ENCODE measurements at regions not wholly inside any gene's neighbourhood (a gene's known extent, or its start where the extent isn't known, plus 50 kb on each side); places are given as distances from the start of the nearest gene placed in this dataset.
"Not testable (repeated sequence)": the region's sequence is repeated elsewhere in the genome, so short reads cannot be mapped to it uniquely, and the experiment has no call there.

DNA sequence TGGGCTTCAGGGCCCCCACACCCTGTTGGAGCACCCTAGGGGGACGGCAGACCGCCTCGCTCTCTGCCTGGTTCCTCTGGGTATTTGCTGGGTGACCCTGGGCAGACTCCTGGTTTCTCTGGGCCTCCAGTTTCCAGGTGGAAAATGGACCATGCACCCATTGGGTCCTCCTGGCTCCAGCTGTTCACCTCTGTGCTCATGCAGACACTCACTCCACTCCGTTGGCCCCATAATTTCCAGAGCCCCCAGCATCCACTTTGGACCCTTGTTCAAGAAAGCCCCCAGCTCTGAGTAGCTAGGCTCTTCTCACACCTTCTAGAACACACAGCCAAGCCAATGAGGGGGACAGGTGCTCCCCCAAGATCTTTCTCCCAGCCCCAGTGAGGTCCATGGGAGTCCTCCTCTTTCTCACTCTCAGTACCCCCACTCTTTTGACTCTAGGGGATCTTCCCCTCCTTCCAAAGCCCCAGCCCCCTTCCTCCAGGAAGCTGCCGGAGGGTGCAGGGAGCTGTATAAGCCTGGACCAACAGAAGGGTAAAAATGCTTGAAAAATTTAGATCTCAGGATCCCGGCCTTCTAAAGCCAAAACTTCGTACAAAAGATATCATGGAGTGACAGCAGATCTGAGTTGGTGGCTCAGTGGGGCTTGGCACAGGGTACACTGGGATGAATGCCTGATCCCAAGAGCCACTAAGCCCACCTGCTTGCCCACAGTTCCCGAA, 174.8 kb upstream of the RTL1 start:
- no peak for DNase-seq

DNA sequence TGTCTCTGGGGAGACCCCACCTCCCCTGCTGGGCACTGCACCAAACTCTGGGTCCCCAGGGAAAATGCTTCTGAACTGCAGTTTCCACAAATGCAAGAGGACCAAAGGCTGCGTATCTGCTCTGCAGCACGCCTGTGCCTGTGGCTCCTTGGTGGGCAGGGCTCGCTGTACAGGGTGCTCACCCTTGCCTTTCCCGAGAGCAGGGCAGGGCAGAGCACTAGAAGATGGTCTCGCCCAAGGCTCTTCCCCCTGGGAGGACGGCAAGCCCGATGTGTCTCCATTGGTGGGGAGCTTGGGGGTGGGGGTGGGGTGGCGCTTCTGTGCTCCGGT, 175.3 kb upstream of the RTL1 start:
- DNase-seq, result no peak

DNA sequence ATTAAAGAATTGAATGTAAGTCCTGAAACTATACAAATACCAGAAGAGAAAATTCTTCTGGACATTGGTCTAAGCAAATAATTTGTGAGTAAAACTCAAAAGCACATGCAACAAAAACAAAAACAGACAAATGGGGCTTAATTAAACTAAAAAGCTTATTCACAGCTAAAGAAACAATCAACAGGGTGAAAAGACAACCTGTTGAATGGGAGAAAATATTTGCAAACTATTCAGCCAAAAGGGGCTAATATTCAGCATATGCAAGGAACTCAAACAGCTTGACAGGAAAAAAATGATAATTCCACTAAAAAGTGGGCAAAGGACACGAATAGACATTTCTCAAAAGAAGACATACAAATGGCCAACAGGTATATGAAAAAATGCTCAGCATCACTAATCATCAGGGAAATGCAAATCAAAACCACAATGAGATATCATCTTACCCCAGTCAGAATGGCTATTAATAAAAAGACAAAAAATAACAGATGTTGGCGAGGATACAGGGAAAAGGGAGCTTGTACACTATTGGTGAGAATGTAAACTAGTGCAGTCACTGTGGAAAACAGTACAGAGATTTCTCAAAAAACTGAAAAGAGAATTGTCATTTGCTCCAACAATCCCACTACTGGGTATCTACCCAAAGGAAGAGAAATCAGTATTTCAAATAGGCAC, 177.5 kb upstream of the RTL1 start:
- no peak for DNase-seq

DNA sequence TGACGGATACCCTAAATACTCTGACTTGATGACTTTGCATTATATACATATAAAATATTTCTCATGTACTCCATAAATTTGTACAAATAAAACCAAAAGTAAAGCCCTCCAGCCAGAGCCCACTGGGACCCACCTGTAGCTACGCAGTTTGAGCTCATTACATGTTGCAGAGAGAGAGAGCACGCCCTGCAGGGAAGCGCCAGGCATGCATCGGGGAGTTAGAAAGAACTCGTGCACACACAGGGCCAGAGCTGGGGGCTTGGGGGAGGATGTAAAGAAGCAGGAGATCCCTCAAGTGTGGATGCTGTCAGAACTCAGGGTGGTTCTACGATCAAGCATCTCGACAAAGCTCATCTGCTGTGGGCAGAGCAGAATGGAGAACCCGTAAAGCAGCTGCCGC, 178.5 kb upstream of the RTL1 start:
- DNase-seq, result no peak

DNA sequence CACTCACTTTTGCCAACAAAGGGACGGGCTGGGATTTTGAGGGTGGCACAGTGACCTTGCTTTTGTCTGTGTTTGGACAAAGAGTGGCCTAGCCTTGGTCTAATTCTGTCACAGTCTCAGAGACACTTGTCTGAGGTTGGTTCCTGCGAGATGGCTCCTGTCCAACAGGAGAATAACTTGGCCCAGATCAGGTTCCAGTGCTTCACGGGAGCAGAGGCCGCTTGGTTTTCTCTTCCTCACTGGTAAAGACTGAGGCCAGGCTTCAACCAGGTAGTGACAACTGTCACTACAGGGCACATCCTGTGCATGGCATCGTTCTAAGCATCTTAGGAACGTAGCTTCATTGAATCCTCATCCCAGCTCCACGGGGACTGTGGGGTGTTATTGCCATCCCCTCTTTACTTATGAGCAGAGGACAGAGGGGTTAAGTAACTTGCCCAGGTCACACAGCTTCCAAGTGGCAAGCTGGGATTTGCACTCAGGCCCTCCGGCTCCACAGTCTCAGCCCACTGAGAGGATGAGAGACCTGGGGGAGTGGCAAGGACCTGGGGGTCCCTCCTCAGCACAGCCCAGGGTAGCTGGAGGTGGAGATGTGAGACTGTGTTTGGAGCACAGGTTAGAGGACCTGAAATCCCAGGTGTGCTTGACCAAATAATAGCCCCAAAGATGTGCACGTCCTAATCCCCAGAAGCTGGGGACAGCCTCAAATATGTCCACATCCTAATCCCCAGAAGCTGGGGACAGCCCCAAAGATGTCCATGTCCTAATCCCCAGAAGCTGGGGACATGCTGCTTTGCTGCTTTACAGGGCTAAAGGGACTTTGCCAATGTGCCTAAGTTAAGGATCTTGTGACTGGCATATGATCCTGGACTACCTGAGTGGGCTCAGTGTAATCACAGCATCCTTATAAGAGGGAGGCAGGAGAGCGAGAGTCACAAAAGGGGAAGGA, 179.2 kb upstream of the RTL1 start:
- no peak for DNase-seq

DNA sequence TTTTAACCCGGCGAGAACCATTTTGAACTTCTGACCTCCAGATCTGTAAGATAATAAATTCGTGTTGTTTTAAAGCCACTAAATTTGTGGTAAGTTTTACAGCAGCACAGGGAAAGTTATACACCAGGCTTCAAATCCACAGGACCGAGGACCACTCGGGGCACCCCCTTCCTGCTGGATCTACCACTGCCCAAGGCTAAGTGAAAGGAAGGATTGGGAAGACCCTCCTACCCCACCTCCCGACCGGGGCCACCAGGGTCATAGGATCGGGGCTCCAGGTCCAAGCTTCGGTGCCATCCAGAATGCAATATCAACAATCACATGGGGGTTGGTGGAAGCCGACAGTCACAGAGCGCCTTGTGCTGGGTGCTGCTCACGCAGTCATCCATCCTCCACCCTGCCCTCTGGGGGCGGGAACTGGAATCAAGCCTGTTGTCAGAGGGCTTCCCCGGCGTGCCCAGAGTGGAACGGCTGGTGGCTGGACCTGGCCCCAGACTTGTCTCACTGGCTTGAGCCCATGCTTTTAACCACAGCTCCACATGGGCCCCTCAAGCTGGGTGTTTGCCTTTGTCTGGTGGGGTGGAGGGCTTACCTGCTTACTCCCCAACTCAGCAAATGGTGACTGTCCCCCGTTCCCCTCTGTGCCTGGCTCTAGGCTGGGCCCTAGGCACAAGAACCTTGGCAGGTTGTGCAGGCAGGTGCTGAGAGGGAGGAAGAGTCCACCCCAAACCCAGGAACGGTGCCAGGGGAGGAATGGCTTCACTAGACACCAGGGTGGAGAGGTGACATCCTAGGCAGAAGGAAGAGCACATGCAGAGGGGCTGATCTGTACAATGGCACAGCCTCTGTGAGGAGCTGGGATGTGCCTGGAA, 180.3 kb upstream of the RTL1 start:
- no peak for DNase-seq

DNA sequence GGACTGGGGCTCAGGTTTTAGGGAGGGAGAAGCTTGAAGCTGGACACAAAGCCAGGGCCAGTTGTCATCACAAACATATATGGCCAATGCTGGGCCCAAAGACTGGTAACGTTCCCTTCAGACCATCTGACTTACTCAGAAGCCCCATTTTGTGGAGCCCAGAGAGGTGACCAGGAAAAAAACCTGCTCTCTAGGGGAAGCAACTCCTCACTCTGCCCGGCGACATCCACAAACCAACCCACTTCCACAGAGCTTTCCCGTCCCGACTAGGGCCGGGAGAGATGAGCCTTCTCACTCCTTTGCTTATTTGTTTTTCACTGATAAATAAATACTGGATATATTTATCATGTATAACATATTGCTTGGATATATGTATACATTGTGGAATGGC, 180.9 kb upstream of the RTL1 start:
- DNase-seq, result no peak

DNA sequence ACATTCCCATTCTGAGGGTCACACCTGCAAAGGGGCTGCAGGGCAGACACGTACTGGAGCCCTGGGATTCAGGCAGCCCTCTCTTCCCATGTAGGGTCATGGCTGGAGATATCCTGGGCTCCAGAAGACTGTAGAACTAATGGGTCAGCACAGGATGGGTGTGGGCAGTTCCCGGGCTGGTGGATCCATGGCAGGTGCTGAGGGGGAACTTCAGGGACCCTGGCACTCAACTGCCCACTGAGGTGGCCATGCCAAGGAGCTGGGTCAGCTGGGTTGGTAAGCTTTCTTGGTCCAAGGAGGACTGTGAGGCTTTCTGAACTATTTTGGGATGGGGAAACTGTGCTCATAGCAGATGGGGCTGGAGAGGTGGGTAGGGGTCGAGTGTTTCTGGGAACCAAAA, 183.4 kb upstream of the RTL1 start:
- DNase-seq, result no peak

DNA sequence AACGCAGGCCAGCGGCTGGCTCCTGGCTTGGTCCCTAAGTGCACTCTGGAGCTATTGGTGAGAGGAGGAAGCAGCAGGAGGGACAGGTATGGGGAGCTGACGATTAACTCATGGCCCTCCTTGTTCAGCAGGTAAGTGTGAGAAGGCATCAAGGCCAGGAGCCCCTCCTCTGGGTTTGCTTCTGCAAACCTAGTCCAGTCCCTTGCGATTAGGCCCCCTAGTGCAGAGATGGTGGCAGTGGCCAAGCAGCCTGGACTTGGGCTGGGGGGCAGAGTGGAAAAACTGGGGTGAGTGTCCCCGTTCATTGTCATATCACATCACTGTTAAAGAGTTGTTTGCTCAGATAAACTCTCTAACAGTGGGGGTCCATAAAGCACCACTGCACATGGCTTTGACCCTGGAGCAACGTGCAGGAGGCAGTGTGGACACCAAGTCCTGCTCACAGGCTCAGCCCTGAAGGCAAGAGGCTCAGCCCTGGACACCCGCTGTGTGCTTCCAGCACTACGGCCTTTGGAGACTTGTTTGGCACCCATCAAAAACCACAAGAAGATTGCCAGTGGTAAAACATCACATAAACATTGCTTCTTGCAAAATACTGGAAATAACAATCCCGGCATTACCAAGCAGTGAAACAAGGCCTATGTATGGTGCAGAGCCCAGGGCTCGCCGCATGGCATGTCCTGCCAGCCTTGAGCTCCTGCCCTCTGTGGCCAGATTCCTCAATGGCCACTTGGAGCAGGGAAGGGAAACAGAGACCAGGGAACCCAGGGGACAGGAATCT, 184.3 kb upstream of the RTL1 start:
- DNase-seq, result no peak

DNA sequence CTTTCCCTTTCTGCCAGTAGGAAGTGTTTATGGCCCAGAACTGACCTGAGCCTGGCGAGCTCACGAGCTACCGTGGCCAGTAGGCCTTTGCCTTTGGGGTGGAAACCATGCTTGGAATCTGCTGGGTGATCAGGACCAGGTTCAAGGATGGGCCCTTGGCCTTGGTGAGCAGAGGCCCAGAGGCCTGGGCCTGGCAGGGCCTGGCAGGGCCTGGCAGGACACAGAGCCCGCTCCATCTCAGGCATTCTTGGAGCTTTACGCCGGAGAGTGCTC, 184.8 kb upstream of the RTL1 start:
- DNase-seq, result no peak

DNA sequence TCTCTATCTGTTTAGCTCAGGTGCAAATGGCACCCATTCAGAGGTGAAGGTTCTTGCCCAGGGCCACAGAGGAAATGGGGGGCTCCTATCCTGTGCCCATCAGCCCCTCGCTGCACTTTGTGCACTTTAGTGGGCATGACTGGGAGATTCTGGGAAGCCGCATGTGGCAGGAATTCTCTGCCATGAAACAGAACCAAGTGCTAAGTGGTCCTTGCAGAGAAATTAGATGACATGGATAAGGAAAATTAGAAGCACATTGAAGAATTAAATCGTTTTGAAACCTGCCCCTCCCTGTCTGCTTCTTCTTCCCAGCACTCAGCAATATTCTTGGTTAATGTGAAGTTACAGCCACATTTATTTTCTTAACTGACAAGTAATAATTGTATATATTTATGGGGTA, 185.2 kb upstream of the RTL1 start:
- no peak for DNase-seq

DNA sequence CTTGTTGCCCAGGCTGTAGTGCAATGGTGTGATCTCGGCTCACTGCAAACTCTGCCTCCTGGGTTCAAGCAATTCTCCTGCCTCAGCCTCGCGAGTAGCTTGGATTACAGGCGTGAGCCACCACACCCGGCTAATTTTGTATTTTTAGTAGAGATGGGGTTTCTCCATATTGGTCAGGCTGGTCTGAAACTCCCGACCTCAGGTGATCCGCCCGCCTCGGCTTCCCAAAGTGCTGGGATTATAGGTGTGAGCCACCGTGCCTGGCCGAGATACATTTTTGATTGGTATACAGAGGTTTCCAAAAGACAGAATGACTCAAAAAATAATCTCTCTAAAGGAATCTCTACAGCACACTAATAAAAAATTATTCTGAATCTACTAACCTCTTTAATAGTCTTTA, 187.0 kb upstream of the RTL1 start:
- DNase-seq, result not testable (repeated sequence)

DNA sequence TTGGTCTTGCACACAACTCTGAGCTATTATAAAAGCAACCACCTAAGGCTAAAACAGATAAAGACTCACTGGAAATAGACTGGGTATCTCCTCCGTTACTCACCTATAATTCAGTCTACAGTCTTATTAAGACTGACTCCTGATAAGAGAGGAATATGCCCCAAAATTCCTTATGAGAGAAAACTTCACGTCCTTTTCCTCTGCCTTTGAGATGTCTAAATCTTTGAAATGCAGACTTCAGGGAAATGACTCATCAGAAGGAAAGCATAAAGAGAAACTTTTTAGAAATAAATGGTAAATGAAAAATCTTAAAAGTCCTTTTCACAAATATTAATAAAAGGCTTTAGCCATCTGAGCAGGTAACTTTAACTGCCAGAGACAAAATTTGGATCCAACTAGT, 187.5 kb upstream of the RTL1 start:
- no peak for DNase-seq

DNA sequence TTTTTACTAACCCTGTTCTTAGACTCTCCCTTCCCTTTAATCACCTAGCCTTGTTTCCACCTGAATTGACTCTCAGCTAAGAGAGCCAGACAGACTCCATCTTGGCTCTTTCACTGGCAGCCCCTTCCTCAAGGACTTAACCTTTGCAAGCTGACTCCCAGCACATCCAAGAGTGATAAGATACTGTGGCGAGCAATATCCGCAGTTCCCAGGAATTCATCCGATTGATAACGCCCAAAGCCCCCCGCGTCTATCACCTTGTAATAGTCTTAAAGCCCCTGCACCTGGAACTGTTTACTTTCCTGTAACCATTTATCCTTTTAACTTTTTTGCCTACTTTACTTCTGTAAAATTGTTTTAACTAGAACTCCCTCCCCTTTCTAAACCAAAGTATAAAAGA, 191.4 kb upstream of the RTL1 start:
- not testable (repeated sequence) for DNase-seq

DNA sequence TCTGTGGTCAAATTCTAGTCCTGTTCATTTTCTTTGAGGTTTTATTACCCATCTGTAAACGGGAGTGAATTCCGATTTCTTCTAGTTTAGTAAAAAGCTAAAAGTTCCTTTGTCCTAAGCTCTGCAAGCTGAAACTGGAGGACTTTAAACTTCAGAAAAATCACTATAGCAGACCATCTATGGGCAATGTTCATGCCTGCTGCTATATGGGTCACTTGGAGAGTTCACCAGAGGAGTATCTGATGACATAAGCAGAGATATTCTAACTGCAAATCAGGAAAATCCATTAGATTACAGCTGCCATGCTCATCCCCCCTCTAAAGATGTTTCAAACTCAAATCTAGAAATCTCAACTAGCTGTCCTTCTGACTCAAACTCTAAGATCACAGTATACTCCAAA, 193.0 kb upstream of the RTL1 start:
- no peak for DNase-seq

DNA sequence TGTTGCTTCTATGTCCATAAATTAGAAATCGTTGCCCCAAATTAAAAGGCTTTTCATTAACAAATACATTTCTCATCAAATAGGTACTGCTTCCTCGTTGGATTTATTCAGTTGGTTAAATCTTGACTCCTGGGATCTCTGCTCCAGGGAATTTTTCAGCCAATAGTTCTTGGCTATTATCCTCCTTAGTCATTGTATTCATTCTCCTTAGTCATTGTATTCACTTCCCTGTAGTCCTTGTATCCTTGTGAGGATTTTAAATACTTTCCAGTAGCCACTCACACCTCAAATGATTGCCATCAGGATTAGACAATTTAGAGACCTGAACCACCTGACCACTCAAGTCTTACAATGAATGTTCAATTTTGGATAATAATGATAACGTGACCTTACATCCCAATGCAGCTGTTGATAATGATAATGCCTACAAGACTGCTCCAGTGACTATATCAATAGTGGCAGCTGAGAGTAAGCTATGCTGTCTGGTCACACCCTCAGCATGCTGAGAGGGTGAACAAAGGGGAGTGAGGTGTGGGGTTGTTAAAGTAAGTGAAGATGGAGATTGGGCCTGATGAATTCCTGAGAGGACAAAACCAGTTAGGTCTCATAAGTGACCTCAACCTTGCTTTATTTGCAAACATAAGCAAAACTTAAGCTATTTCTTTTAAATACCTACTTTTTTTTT, 193.7 kb upstream of the RTL1 start:
- DNase-seq, result no peak

DNA sequence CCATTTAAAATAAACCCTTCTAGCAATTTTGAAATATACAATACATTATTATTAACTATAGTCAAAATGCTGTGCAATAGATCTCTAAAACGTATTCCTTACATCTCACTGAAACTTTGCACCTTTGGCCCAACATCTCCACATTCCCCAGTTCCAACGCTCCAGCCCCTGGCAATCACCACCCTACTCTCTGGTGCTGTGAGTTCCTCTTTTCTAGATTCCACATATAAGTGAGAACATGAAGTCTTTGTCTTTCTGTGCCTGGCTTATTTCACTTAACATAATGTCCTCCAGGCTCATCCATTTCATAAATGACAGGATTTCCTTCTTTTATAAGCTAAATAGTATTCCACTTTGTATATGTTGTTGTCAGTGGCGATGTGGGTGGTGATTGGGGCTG, 194.7 kb upstream of the RTL1 start:
- no peak for DNase-seq

DNA sequence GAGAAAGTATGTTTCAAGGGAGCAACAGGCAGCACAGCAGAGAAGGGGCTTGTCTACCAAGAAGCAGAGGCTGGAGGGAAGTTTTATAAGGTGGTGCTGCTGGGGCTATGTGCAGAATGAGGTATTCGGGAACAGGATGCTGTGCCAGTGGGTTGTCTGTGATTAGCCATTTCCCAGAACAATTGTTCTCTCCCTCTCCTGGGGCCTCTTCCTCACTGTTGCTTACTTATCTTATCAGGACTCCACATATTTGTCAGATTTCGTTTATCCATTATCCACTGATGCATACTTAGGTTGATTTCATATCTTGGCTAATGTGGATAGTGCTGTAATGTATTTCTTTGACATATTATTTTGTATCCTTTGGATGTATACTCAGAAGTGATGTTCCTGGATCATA, 195.1 kb upstream of the RTL1 start:
- DNase-seq, result no peak

DNA sequence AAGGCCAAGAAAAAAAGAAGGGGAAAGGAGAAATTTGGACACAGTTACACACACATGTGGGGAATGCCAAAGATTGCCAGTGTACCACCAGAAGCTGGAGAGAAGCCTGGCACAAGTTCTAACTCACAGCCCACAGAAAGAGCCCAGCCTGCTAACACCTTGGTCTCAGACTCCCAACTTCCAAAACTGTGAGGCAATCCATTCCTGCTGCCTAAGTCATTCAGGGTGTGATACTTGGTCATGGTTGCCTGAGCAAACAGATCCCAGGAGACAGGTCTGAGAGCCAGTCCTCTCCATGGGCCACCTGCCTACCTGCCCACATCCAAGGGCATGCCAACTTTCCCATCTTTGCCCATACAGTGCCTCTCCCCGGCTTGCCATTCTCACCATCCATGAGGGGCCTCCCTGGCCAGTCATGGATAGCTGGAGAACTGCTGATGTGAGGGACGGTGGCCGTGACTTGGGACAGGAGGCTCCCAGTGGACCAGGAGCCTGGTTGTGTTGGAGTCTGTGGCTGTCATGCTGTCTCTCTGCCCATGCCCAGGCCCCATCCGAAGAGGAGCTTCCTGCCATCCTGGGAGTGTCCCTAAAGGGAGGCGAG, 198.0 kb upstream of the RTL1 start:
- no peak for DNase-seq

DNA sequence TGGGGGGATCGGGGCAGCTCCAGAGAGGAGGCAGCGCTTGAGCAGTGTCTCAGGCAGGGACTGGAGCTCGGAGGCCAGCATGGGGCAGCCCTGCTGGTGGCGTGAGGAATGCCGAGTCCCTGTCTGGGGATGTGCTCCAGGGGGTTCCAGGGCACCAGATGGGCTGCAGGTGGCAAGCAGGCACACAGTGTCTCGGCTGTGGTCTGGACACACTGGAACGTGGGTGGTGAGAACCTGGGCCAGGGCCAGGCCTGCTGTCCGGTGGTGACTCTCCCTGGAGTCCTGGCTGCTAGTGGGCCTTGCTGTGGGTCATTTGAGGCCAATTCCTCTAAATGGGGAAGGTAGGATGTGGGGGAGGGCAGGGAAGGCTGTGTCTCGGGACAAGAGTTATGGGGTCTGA, 199.4 kb upstream of the RTL1 start:
- DNase-seq, result no peak

All from hypothalamus (tissue), 51 donors.